GM12874 (cell line): ENCODE measurements at regions not wholly inside any gene's neighbourhood (a gene's known extent, or its start where the extent isn't known, plus 50 kb on each side); places are given as distances from the start of the nearest gene placed in this dataset.

Experiments
- CTCF ChIP-seq: IDR thresholded peaks from 2 replicates; pipeline ENCODE4 v1.5.1; 2011; ENCODE audit warnings: low read depth, mild to moderate bottlenecking, control low read depth, low read length, moderate library complexity; ENCODE audit not compliant: insufficient read depth

GRCh38 chr9:118554987-118555386, 814.2 kb downstream of the BRINP1 start:
- TF ChIP-seq CTCF: no peak

GRCh38 chr9:118558026-118558425, 811.2 kb downstream of the BRINP1 start:
- no peak for TF ChIP-seq CTCF

GRCh38 chr9:118558891-118559290, 810.3 kb downstream of the BRINP1 start:
- TF ChIP-seq CTCF: no peak

GRCh38 chr9:118561051-118561450, 808.2 kb downstream of the BRINP1 start:
- no peak for TF ChIP-seq CTCF

- TF ChIP-seq CTCF: no peak
Observed at GRCh38 chr9:118563677-118564076, 805.6 kb downstream of the BRINP1 start.

GRCh38 chr9:118567861-118568260, 801.4 kb downstream of the BRINP1 start:
- no peak for TF ChIP-seq CTCF

- no peak for TF ChIP-seq CTCF
Observed at GRCh38 chr9:118568704-118569103, 800.5 kb downstream of the BRINP1 start.

GRCh38 chr9:118569148-118569547, 800.1 kb downstream of the BRINP1 start:
- no peak for TF ChIP-seq CTCF
